Chondrocyte (in vitro differentiated cells): ENCODE measurements at regions not wholly inside any gene's neighbourhood (a gene's known extent, or its start where the extent isn't known, plus 50 kb on each side); places are given as distances from the start of the nearest gene placed in this dataset.

Experiments used
- DNase-seq: peaks from one replicate; pipeline ENCODE4 v3.0.0; 2021; ENCODE audit warnings: mixed read lengths, low spot score
- H3K27ac Mint-ChIP-seq: one replicate; pipeline ENCODE4 v1.8.0; 2021; ENCODE audit warnings: mild to moderate bottlenecking, moderate library complexity, mixed read lengths; ENCODE audit not compliant: unreplicated experiment
- H3K27me3 Mint-ChIP-seq: 2 replicates; pipeline ENCODE4 v1.8.0; 2021; ENCODE audit warnings: low read depth, mixed read lengths
- H3K36me3 Mint-ChIP-seq: 2 replicates; pipeline ENCODE4 v1.8.0; 2021; ENCODE audit warnings: low read depth, mixed read lengths
- H3K4me1 Mint-ChIP-seq: 2 replicates; pipeline ENCODE4 v1.8.0; 2021; ENCODE audit warnings: low read depth, mild to moderate bottlenecking, mixed read lengths
- H3K4me3 Mint-ChIP-seq: one replicate; pipeline ENCODE4 v1.8.0; 2021; ENCODE audit warnings: mild to moderate bottlenecking, moderate library complexity, mixed read lengths; ENCODE audit not compliant: unreplicated experiment
- H3K9me3 Mint-ChIP-seq: 2 replicates; pipeline ENCODE4 v1.8.0; 2021; ENCODE audit warnings: low read depth, mixed read lengths
- CTCF ChIP-seq: fragments of 200-600 bp; sonication (generic); IDR thresholded peaks from 2 replicates; pipeline ENCODE4 v1.5.0; 2021; ENCODE audit warnings: antibody characterized with exemption, mild to moderate bottlenecking, moderate library complexity

- no peak for TF ChIP-seq CTCF
- Mint-ChIP-seq H3K4me1 (peaks cover 25% of the 10 kb centered on the region), H3K9me3 (no peaks in the 10 kb centered on the region), H3K27me3 (no peaks in the 10 kb centered on the region), H3K36me3 (no peaks in the 10 kb centered on the region), H3K27ac (no peak overlapping the region), H3K4me3 (no peak overlapping the region)
- no peak for DNase-seq
Measured at GRCh38 chr3:21330293-21330692, 420.7 kb downstream of the ZNF385D start.

DNA sequence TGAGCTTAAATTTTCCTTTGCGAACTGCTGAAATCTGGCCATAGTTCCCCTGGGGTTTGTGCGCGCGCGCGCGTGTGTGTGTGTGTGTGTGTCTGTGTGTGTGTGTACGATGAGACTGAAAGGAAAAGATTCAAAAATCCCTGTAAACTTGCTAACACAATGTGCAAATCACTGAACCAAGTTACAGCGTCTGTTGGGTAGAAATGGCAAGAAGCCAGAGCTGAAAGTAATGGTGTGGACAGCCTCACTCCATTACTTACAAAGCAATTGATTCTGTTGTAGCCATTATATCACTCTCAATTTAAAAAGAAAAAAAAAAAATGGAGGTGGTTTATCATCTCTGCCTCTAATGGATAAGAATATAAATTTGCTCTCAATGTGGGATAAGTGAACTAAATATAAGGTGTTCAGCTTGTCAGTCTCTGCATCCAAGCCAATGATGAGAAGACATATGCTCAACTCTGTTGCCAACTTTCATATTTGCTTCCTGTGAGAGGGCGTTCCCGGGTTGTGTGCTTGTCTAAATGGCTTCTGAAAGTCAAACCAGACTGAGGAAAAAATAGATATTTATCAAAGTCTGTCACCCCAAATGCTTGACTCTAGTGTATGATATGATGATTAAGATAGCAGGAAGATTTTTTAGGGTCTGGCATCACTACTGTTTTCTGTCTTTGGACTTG lies 422.2 kb downstream of the ZNF385D start:
- no peak for TF ChIP-seq CTCF
- no peak for DNase-seq
- H3K4me3 Mint-ChIP-seq: no peak overlapping the region
- H3K4me1 Mint-ChIP-seq: peaks cover 21% of the 10 kb centered on the region
- H3K27me3 Mint-ChIP-seq: no peaks in the 10 kb centered on the region
- H3K9me3 Mint-ChIP-seq: no peaks in the 10 kb centered on the region
- no peak overlapping the region for H3K27ac Mint-ChIP-seq
- no peaks in the 10 kb centered on the region for H3K36me3 Mint-ChIP-seq

DNA sequence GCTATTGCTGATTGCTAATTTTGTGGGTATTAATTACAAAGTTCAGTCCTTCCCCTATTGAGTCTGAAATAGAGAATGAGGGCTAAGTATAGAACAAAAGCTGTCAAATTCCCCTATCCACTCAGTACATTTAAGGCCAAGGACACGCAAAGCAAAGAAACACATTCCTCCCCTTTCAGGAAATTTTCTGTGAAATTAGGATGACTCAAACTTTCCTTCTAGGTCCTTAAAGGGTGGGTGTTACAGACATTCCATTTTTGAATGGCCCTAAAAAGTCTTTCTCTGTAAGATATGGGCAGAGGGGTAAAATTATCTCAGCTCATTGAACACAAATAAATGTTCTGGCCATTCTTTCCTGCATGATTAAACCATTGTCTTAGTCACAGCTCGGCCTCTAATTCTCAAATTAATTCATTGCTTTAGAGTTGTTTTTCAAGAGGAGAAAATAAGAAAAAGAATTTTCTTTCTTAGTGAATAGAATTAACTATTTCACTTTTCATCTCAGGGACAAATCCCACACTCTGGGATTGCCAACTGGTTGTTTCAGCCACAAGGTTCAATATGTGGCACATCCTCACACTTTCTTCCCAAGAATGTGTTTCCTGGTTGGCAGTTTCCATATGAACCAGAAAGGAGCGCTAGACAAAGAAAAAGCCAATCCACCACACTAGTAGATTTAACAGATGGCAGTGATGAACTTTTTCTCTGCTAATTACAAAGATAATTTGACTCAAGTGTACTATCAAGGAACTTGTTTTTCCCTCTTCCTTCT lies 424.1 kb downstream of the ZNF385D start:
- Mint-ChIP-seq H3K4me1 (peaks cover 21% of the 10 kb centered on the region), H3K36me3 (no peaks in the 10 kb centered on the region), H3K9me3 (no peaks in the 10 kb centered on the region), H3K4me3 (no peak overlapping the region), H3K27me3 (no peaks in the 10 kb centered on the region), H3K27ac (no peak overlapping the region)
- no peak for DNase-seq
- TF ChIP-seq CTCF: no peak

- H3K36me3 Mint-ChIP-seq: no peaks in the 10 kb centered on the region
- DNase-seq: no peak
- H3K27ac Mint-ChIP-seq: no peak overlapping the region
- H3K4me3 Mint-ChIP-seq: no peak overlapping the region
- no peak for TF ChIP-seq CTCF
- no peaks in the 10 kb centered on the region for H3K27me3 Mint-ChIP-seq
- H3K9me3 Mint-ChIP-seq: no peaks in the 10 kb centered on the region
- no peaks in the 10 kb centered on the region for H3K4me1 Mint-ChIP-seq
Measured at GRCh38 chr3:21314688-21315087, 436.3 kb downstream of the ZNF385D start.

DNA sequence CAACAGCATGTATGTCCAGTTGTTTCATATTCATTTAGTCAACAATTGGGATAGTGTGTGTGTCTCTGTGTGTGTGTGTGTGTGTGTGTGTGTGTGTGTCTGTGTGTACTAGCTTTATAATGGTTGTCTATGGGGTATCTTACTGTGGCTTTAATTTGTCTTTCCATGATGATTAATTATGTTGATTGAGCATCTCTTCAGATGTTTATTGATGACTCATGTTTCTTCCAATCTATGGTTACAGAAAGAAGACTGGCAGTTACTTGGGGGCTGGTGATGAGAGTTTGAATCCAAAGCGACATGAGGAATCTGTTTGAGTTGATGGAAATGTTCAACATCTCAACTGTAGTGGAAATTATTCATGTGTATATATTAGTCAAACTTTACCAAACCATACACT lies 440.1 kb downstream of the ZNF385D start:
- Mint-ChIP-seq H3K27ac (no peak overlapping the region), H3K27me3 (no peaks in the 10 kb centered on the region), H3K9me3 (peaks cover 2% of the 10 kb centered on the region), H3K36me3 (no peaks in the 10 kb centered on the region), H3K4me1 (no peaks in the 10 kb centered on the region), H3K4me3 (no peak overlapping the region)
- DNase-seq: no peak
- TF ChIP-seq CTCF: no peak
